NCI-H526 treated with DMSO at 0.1 percent for 48 hours (cell line): ENCODE measurements at regions not wholly inside any gene's neighbourhood (a gene's known extent, or its start where the extent isn't known, plus 50 kb on each side); places are given as distances from the start of the nearest gene placed in this dataset.
"Not testable (repeated sequence)": the region's sequence is repeated elsewhere in the genome, so short reads cannot be mapped to it uniquely, and the experiment has no call there.

Source experiments
- DNase-seq: peaks from one replicate; lab custom pipeline; 2025; lab: John Stamatoyannopoulos, UW

- DNase-seq: not testable (repeated sequence)
Measured at GRCh38 chr3:6428276-6428675, 432.6 kb upstream of the GRM7 start.

GRCh38 chr3:6435951-6436350, 425.0 kb upstream of the GRM7 start:
- DNase-seq: no peak

- DNase-seq: no peak
Measured at GRCh38 chr3:6437631-6438030, 423.3 kb upstream of the GRM7 start.

GRCh38 chr3:6438031-6438430, 422.9 kb upstream of the GRM7 start:
- DNase-seq: no peak

- DNase-seq: no peak
Measured at GRCh38 chr3:6439226-6439625, 421.7 kb upstream of the GRM7 start.

GRCh38 chr3:6439824-6440223, 421.1 kb upstream of the GRM7 start:
- no peak for DNase-seq

GRCh38 chr3:6444888-6445658, 415.8 kb upstream of the GRM7 start:
- DNase-seq: no peak

GRCh38 chr3:6447166-6447801, 413.6 kb upstream of the GRM7 start:
- DNase-seq: no peak

GRCh38 chr3:6448011-6448410, 412.9 kb upstream of the GRM7 start:
- DNase-seq: no peak

GRCh38 chr3:6449099-6449498, 411.8 kb upstream of the GRM7 start:
- DNase-seq: no peak

- DNase-seq: no peak
Measured at GRCh38 chr3:6452974-6453373, 407.9 kb upstream of the GRM7 start.

- DNase-seq: no peak
Measured at GRCh38 chr3:6455031-6455430, 405.9 kb upstream of the GRM7 start.

- DNase-seq: no peak
Measured at GRCh38 chr3:6467186-6467585, 393.7 kb upstream of the GRM7 start.

- DNase-seq: no peak
Measured at GRCh38 chr3:6468589-6468988, 392.3 kb upstream of the GRM7 start.

GRCh38 chr3:6471744-6472143, 389.2 kb upstream of the GRM7 start:
- no peak for DNase-seq

- not testable (repeated sequence) for DNase-seq
Measured at GRCh38 chr3:6490487-6491327, 370.2 kb upstream of the GRM7 start.

- DNase-seq: no peak
Measured at GRCh38 chr3:6491768-6492167, 369.1 kb upstream of the GRM7 start.

GRCh38 chr3:6492306-6492705, 368.6 kb upstream of the GRM7 start:
- DNase-seq: no peak

GRCh38 chr3:6498944-6499343, 362.0 kb upstream of the GRM7 start:
- DNase-seq: not testable (repeated sequence)

GRCh38 chr3:6504347-6504746, 356.6 kb upstream of the GRM7 start:
- no peak for DNase-seq

GRCh38 chr3:6504834-6505233, 356.1 kb upstream of the GRM7 start:
- DNase-seq: no peak

GRCh38 chr3:6508410-6508759, 352.5 kb upstream of the GRM7 start:
- DNase-seq: no peak

- DNase-seq: no peak
Measured at GRCh38 chr3:6509576-6509975, 351.3 kb upstream of the GRM7 start.
